ENCODE measurements at regions not wholly inside any gene's neighbourhood (a gene's known extent, or its start where the extent isn't known, plus 50 kb on each side); places are given as distances from the start of the nearest gene placed in this dataset.
"Not testable (repeated sequence)": the region's sequence is repeated elsewhere in the genome, so short reads cannot be mapped to it uniquely, and the experiment has no call there.

DNA sequence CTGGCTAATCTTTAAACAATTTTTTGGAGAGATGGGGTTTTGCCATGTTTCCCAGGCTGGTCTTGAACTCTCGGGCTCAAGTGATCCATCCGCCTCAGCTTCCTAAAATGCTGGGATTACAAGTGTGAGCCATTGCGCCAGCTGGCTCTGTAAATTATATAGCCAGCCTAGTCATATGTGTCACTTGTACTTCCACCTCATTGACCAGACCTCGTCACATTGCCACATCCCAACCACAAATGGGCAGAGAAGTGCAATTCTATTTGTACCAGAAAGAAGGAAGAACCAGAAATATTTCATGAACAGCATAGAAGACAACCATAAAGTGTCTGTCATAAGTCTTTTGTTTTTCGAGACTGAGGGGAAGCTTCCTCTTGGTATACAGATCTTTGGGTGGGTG is 71.2 kb upstream of the ADRA1D start:
- H4K20me1 ChIP-seq (ENCODE audit: insufficient read depth, low read depth, low read length), result no peaks in the 10 kb centered on the region
- H3K9me3 ChIP-seq (ENCODE audit: low read length), result no peaks in the 10 kb centered on the region
- H3K4me1 ChIP-seq (ENCODE audit: low read length), result no peaks in the 10 kb centered on the region
- no peaks in the 10 kb centered on the region for H3K36me3 ChIP-seq (ENCODE audit: insufficient read depth, low read length)
- H3K9ac ChIP-seq (ENCODE audit: low read length), result no peak overlapping the region
- H3K27ac ChIP-seq (ENCODE audit: low read length), result no peak overlapping the region
- no peak overlapping the region for H2AFZ ChIP-seq (ENCODE audit: low read length)
- no peak overlapping the region for H3K4me2 ChIP-seq (ENCODE audit: low read depth, low read length, poor library complexity, severe bottlenecking)
- no peaks in the 10 kb centered on the region for H3K9me2 ChIP-seq (replicated peaks; ENCODE audit: insufficient read depth, low read length)
- no peaks in the 10 kb centered on the region for H3K27me3 ChIP-seq (ENCODE audit: low read length)
- DNase-seq, result no peak
- no peaks in the 10 kb centered on the region for H3K79me2 ChIP-seq (ENCODE audit: low read length)
- H3K4me3 ChIP-seq (ENCODE audit: low read length), result no peak overlapping the region

GRCh38 chr20:4318891-4319290 is 69.8 kb upstream of the ADRA1D start:
- DNase-seq, result no peak
- no peak overlapping the region for H3K27ac ChIP-seq (ENCODE audit: low read length)
- no peaks in the 10 kb centered on the region for H3K27me3 ChIP-seq (ENCODE audit: low read length)
- H3K9me2 ChIP-seq (replicated peaks; ENCODE audit: insufficient read depth, low read length), result no peaks in the 10 kb centered on the region
- H3K79me2 ChIP-seq (ENCODE audit: low read length), result no peaks in the 10 kb centered on the region
- no peak overlapping the region for H2AFZ ChIP-seq (ENCODE audit: low read length)
- no peaks in the 10 kb centered on the region for H3K36me3 ChIP-seq (ENCODE audit: insufficient read depth, low read length)
- no peaks in the 10 kb centered on the region for H4K20me1 ChIP-seq (ENCODE audit: insufficient read depth, low read depth, low read length)
- H3K4me3 ChIP-seq (ENCODE audit: low read length), result no peak overlapping the region
- H3K9me3 ChIP-seq (ENCODE audit: low read length), result no peaks in the 10 kb centered on the region
- no peak overlapping the region for H3K9ac ChIP-seq (ENCODE audit: low read length)
- no peak overlapping the region for H3K4me2 ChIP-seq (ENCODE audit: low read depth, low read length, poor library complexity, severe bottlenecking)
- no peaks in the 10 kb centered on the region for H3K4me1 ChIP-seq (ENCODE audit: low read length)

DNA sequence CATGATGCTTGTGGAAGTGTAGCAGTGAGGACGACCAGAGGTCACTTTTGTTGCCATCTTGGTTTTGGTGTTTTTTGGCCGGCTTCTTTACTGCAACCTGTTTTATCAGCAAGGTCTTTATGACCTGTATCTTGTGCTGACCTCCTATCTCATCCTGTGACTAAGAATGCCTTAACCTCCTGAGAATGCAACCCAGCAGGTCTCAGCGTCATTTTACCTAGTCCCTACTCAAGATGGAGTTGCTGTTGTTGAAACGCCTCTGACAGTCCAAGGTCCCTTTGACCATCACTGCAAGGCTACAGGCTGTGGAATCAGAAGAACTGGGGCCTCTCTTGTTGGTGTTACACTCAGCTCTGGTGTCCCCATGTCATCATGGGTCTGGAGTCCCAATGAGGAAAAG is 61.5 kb upstream of the ADRA1D start:
- not testable (repeated sequence) for H2AFZ ChIP-seq (ENCODE audit: low read length); H3K27me3 ChIP-seq (ENCODE audit: low read length); H3K36me3 ChIP-seq (ENCODE audit: insufficient read depth, low read length); H3K4me2 ChIP-seq (ENCODE audit: low read depth, low read length, poor library complexity, severe bottlenecking); H3K4me3 ChIP-seq (ENCODE audit: low read length); H3K4me1 ChIP-seq (ENCODE audit: low read length); H3K27ac ChIP-seq (ENCODE audit: low read length); H3K9me2 ChIP-seq (replicated peaks; ENCODE audit: insufficient read depth, low read length); H4K20me1 ChIP-seq (ENCODE audit: insufficient read depth, low read depth, low read length); H3K9ac ChIP-seq (ENCODE audit: low read length); H3K79me2 ChIP-seq (ENCODE audit: low read length); DNase-seq; H3K9me3 ChIP-seq (ENCODE audit: low read length)

DNA sequence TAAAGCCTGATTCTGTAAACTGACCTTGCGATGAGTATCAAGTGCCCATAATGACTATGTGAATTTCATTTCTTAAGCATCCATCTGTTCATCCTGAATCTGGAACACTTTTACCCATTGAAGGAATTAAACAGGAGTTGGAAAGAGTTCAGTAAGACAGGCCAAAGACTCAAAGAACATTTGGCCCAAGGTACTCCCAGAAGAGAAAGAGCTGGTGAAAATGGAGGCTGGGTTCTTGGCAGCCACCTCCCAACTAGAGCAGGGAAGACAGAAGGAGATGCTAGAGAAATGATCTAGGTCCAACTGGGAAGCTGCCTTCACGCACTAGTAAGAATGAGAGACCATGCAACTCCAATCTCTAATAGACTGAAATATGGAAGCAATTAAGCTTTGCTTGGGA is 57.1 kb upstream of the ADRA1D start:
- no peak overlapping the region for H3K9ac ChIP-seq (ENCODE audit: low read length)

GRCh38 chr20:4305091-4305490 is 56.0 kb upstream of the ADRA1D start:
- Histone ChIP-seq H3K4me3 (ENCODE audit: low read length) (no peak overlapping the region), H3K79me2 (ENCODE audit: low read length) (no peaks in the 10 kb centered on the region), H2AFZ (ENCODE audit: low read length) (no peak overlapping the region), H3K36me3 (ENCODE audit: insufficient read depth, low read length) (no peaks in the 10 kb centered on the region), H3K9ac (ENCODE audit: low read length) (no peak overlapping the region), H3K9me2 (replicated peaks; ENCODE audit: insufficient read depth, low read length) (no peaks in the 10 kb centered on the region), H4K20me1 (ENCODE audit: insufficient read depth, low read depth, low read length) (no peaks in the 10 kb centered on the region), H3K27me3 (ENCODE audit: low read length) (no peaks in the 10 kb centered on the region), H3K4me2 (ENCODE audit: low read depth, low read length, poor library complexity, severe bottlenecking) (no peak overlapping the region), H3K9me3 (ENCODE audit: low read length) (no peaks in the 10 kb centered on the region), H3K27ac (ENCODE audit: low read length) (no peak overlapping the region), H3K4me1 (ENCODE audit: low read length) (no peaks in the 10 kb centered on the region)
- DNase-seq, result no peak

More for the DNA sequence above, 57.1 kb upstream of the ADRA1D start:
- no peaks in the 10 kb centered on the region for H3K79me2 ChIP-seq (ENCODE audit: low read length)
- H3K4me1 ChIP-seq (ENCODE audit: low read length), result no peaks in the 10 kb centered on the region
- no peak overlapping the region for H3K27ac ChIP-seq (ENCODE audit: low read length)
- no peak overlapping the region for H3K4me3 ChIP-seq (ENCODE audit: low read length)
- H3K36me3 ChIP-seq (ENCODE audit: insufficient read depth, low read length), result no peaks in the 10 kb centered on the region
- no peak for DNase-seq
- H3K27me3 ChIP-seq (ENCODE audit: low read length), result no peaks in the 10 kb centered on the region
- H2AFZ ChIP-seq (ENCODE audit: low read length), result no peak overlapping the region
- H3K4me2 ChIP-seq (ENCODE audit: low read depth, low read length, poor library complexity, severe bottlenecking), result no peak overlapping the region
- H4K20me1 ChIP-seq (ENCODE audit: insufficient read depth, low read depth, low read length), result no peaks in the 10 kb centered on the region
- 0 out of 2 replicates have a peak, but pooled peaks cover under 1% of the 10 kb centered on the region for H3K9me3 ChIP-seq (ENCODE audit: low read length)
- no peaks in the 10 kb centered on the region for H3K9me2 ChIP-seq (replicated peaks; ENCODE audit: insufficient read depth, low read length)

DNA sequence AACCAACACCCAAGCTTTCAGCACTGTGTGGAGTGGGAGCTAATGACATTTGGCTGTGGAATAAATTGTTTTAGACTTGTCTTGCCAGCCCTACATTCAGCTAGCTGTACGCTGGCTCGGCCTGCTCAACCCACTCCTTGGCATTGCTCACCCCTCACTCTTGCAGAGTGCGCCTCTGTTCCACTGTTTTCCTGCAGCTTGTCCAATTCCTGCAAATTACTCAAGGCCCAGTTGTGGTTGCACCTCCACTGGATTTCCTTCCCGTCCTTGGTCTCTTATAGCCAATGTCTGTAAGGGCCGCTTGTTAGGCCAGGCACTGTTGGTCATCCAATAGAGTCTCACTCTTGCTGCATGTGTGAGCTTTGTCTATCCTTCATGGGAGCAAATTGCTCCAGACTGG is 55.5 kb upstream of the ADRA1D start:
- no peak for DNase-seq
- Histone ChIP-seq H4K20me1 (ENCODE audit: insufficient read depth, low read depth, low read length) (no peaks in the 10 kb centered on the region), H3K9ac (ENCODE audit: low read length) (no peak overlapping the region), H3K36me3 (ENCODE audit: insufficient read depth, low read length) (no peaks in the 10 kb centered on the region), H3K4me3 (ENCODE audit: low read length) (no peak overlapping the region), H3K9me3 (ENCODE audit: low read length) (no peaks in the 10 kb centered on the region), H3K4me1 (ENCODE audit: low read length) (no peaks in the 10 kb centered on the region), H3K27me3 (ENCODE audit: low read length) (no peaks in the 10 kb centered on the region), H3K9me2 (replicated peaks; ENCODE audit: insufficient read depth, low read length) (no peaks in the 10 kb centered on the region), H3K4me2 (ENCODE audit: low read depth, low read length, poor library complexity, severe bottlenecking) (no peak overlapping the region), H2AFZ (ENCODE audit: low read length) (no peak overlapping the region), H3K27ac (ENCODE audit: low read length) (no peak overlapping the region), H3K79me2 (ENCODE audit: low read length) (no peaks in the 10 kb centered on the region)

DNA sequence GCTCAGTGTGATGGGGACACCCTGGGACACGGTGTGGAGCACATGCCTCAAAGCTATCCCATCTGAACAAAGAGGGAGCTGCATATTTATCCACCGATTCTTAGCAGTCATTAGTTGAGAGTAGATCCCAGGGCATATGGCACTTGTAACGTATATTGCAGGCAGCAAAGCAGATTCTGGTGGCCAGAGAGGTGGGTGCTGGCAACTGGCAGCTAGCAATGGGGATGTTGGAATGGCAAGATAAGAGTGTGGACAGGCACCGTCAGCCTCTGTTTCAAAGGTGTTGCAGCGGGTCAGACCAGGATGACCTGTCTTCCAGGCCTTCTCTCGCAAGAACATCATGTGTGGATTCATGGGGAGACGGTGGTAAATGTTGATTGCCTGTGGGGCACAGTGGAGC is 54.0 kb upstream of the ADRA1D start:
- H3K9me2 ChIP-seq (replicated peaks; ENCODE audit: insufficient read depth, low read length), result no peaks in the 10 kb centered on the region
- DNase-seq, result no peak

DNA sequence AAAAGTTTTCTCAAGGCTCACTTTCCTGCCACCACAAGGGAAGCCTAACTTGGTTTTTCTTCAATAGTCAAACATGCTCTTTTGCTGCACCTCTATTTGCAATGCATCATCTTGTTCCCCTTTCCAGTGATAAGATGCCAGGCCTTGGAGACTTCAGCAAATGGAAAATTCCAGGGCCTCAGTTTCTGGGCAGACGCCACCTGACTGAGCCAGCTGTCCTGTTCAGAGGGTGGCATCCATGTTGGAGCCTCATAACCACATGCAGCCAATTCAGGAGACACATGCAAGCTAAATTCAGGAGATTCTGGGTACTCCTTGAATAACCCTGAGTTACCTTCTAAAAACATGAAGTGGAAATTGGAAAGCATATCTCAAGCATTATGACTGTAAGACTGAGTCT is 51.8 kb upstream of the ADRA1D start:
- H3K9me3 ChIP-seq (ENCODE audit: low read length), result no peaks in the 10 kb centered on the region
- H3K4me3 ChIP-seq (ENCODE audit: low read length), result no peak overlapping the region
- no peaks in the 10 kb centered on the region for H3K9me2 ChIP-seq (replicated peaks; ENCODE audit: insufficient read depth, low read length)
- H3K4me2 ChIP-seq (ENCODE audit: low read depth, low read length, poor library complexity, severe bottlenecking), result no peak overlapping the region
- no peak overlapping the region for H3K9ac ChIP-seq (ENCODE audit: low read length)
- no peaks in the 10 kb centered on the region for H3K36me3 ChIP-seq (ENCODE audit: insufficient read depth, low read length)
- no peaks in the 10 kb centered on the region for H4K20me1 ChIP-seq (ENCODE audit: insufficient read depth, low read depth, low read length)
- H3K27ac ChIP-seq (ENCODE audit: low read length), result no peak overlapping the region
- no peaks in the 10 kb centered on the region for H3K79me2 ChIP-seq (ENCODE audit: low read length)
- DNase-seq, result no peak
- H3K4me1 ChIP-seq (ENCODE audit: low read length), result no peaks in the 10 kb centered on the region
- H2AFZ ChIP-seq (ENCODE audit: low read length), result no peak overlapping the region
- H3K27me3 ChIP-seq (ENCODE audit: low read length), result no peaks in the 10 kb centered on the region

More for the DNA sequence above, 54.0 kb upstream of the ADRA1D start:
- no peak overlapping the region for H2AFZ ChIP-seq (ENCODE audit: low read length)
- no peaks in the 10 kb centered on the region for H3K79me2 ChIP-seq (ENCODE audit: low read length)
- no peaks in the 10 kb centered on the region for H3K4me1 ChIP-seq (ENCODE audit: low read length)
- H3K4me3 ChIP-seq (ENCODE audit: low read length), result no peak overlapping the region
- no peak overlapping the region for H3K27ac ChIP-seq (ENCODE audit: low read length)
- no peak overlapping the region for H3K9ac ChIP-seq (ENCODE audit: low read length)
- H3K9me3 ChIP-seq (ENCODE audit: low read length), result no peaks in the 10 kb centered on the region
- H4K20me1 ChIP-seq (ENCODE audit: insufficient read depth, low read depth, low read length), result no peaks in the 10 kb centered on the region
- H3K27me3 ChIP-seq (ENCODE audit: low read length), result no peaks in the 10 kb centered on the region
- no peak overlapping the region for H3K4me2 ChIP-seq (ENCODE audit: low read depth, low read length, poor library complexity, severe bottlenecking)
- no peaks in the 10 kb centered on the region for H3K36me3 ChIP-seq (ENCODE audit: insufficient read depth, low read length)

GRCh38 chr20:4300401-4300800 is 51.3 kb upstream of the ADRA1D start:
- Histone ChIP-seq H3K4me2 (ENCODE audit: low read depth, low read length, poor library complexity, severe bottlenecking) (no peak overlapping the region), H3K9ac (ENCODE audit: low read length) (no peak overlapping the region), H3K79me2 (ENCODE audit: low read length) (no peaks in the 10 kb centered on the region), H3K9me3 (ENCODE audit: low read length) (no peaks in the 10 kb centered on the region), H2AFZ (ENCODE audit: low read length) (no peak overlapping the region), H3K4me1 (ENCODE audit: low read length) (no peaks in the 10 kb centered on the region), H3K4me3 (ENCODE audit: low read length) (no peak overlapping the region), H3K9me2 (replicated peaks; ENCODE audit: insufficient read depth, low read length) (no peaks in the 10 kb centered on the region), H4K20me1 (ENCODE audit: insufficient read depth, low read depth, low read length) (no peaks in the 10 kb centered on the region), H3K36me3 (ENCODE audit: insufficient read depth, low read length) (no peaks in the 10 kb centered on the region), H3K27me3 (ENCODE audit: low read length) (0 out of 2 replicates have a peak, but pooled peaks cover 4% of the 10 kb centered on the region), H3K27ac (ENCODE audit: low read length) (no peak overlapping the region)
- DNase-seq, result no peak
